ENCODE measurements at regions not wholly inside any gene's neighbourhood (a gene's known extent, or its start where the extent isn't known, plus 50 kb on each side); places are given as distances from the start of the nearest gene placed in this dataset.

- WGBS (ENCODE audit: insufficient coverage): no CpG with 5 or more reads among the region's 2 CpGs
- Histone ChIP-seq H3K9me3 (ENCODE audit: control insufficient read depth, insufficient read depth, low read length) (no peaks in the 10 kb centered on the region), H3K4me3 (ENCODE audit: low read depth, low read length) (no peak overlapping the region), H3K27ac (ENCODE audit: low read depth, low read length) (no peak overlapping the region), H3K36me3 (ENCODE audit: control insufficient read depth, insufficient read depth, low read length) (no peaks in the 10 kb centered on the region), H3K4me1 (ENCODE audit: control insufficient read depth, insufficient read depth, low read length) (peaks cover 4% of the 10 kb centered on the region), H3K27me3 (ENCODE audit: control insufficient read depth, insufficient read depth, low read length) (peaks cover 2% of the 10 kb centered on the region)
- DNase-seq (ENCODE audit: low read depth in 4 of 6, low spot score in 6 of 6): no peak
Measured at GRCh38 chr1:222099746-222100145, 357.9 kb upstream of the DUSP10 start.

- 100% methylated on average over 1 of the region's 2 CpGs for WGBS (ENCODE audit: insufficient coverage)
- DNase-seq (ENCODE audit: low read depth in 4 of 6, low spot score in 6 of 6): no peak
- H3K4me1 ChIP-seq (ENCODE audit: control insufficient read depth, insufficient read depth, low read length): no peaks in the 10 kb centered on the region
- no peak overlapping the region for H3K27ac ChIP-seq (ENCODE audit: low read depth, low read length)
- no peak overlapping the region for H3K4me3 ChIP-seq (ENCODE audit: low read depth, low read length)
- no peaks in the 10 kb centered on the region for H3K9me3 ChIP-seq (ENCODE audit: control insufficient read depth, insufficient read depth, low read length)
- no peaks in the 10 kb centered on the region for H3K36me3 ChIP-seq (ENCODE audit: control insufficient read depth, insufficient read depth, low read length)
- H3K27me3 ChIP-seq (ENCODE audit: control insufficient read depth, insufficient read depth, low read length): no peaks in the 10 kb centered on the region
Measured at GRCh38 chr1:222098404-222098803, 356.5 kb upstream of the DUSP10 start.

- no peak for DNase-seq (ENCODE audit: low read depth in 4 of 6, low spot score in 6 of 6)
- H3K9me3 ChIP-seq (ENCODE audit: control insufficient read depth, insufficient read depth, low read length): no peaks in the 10 kb centered on the region
- H3K27me3 ChIP-seq (ENCODE audit: control insufficient read depth, insufficient read depth, low read length): no peaks in the 10 kb centered on the region
- no peak overlapping the region for H3K4me3 ChIP-seq (ENCODE audit: low read depth, low read length)
- no peaks in the 10 kb centered on the region for H3K36me3 ChIP-seq (ENCODE audit: control insufficient read depth, insufficient read depth, low read length)
- 96% methylated on average over 3 of the region's 4 CpGs for WGBS (ENCODE audit: insufficient coverage)
- H3K4me1 ChIP-seq (ENCODE audit: control insufficient read depth, insufficient read depth, low read length): no peaks in the 10 kb centered on the region
- no peak overlapping the region for H3K27ac ChIP-seq (ENCODE audit: low read depth, low read length)
Measured at GRCh38 chr1:222097588-222097987, 355.7 kb upstream of the DUSP10 start.

- no peak for DNase-seq (ENCODE audit: low read depth in 4 of 6, low spot score in 6 of 6)
- Histone ChIP-seq H3K27me3 (ENCODE audit: control insufficient read depth, insufficient read depth, low read length) (no peaks in the 10 kb centered on the region), H3K4me1 (ENCODE audit: control insufficient read depth, insufficient read depth, low read length) (no peaks in the 10 kb centered on the region), H3K4me3 (ENCODE audit: low read depth, low read length) (no peak overlapping the region), H3K27ac (ENCODE audit: low read depth, low read length) (no peak overlapping the region), H3K36me3 (ENCODE audit: control insufficient read depth, insufficient read depth, low read length) (no peaks in the 10 kb centered on the region), H3K9me3 (ENCODE audit: control insufficient read depth, insufficient read depth, low read length) (no peaks in the 10 kb centered on the region)
- 88% methylated on average over 4 of the region's 4 CpGs for WGBS (ENCODE audit: insufficient coverage)
Measured at GRCh38 chr1:222096883-222097282, 355.0 kb upstream of the DUSP10 start.

- no peaks in the 10 kb centered on the region for H3K27me3 ChIP-seq (ENCODE audit: control insufficient read depth, insufficient read depth, low read length)
- no peak for DNase-seq (ENCODE audit: low read depth in 4 of 6, low spot score in 6 of 6)
- no peaks in the 10 kb centered on the region for H3K36me3 ChIP-seq (ENCODE audit: control insufficient read depth, insufficient read depth, low read length)
- WGBS (ENCODE audit: insufficient coverage): 100% methylated on average over 1 of the region's 1 CpG
- H3K4me3 ChIP-seq (ENCODE audit: low read depth, low read length): no peak overlapping the region
- no peak overlapping the region for H3K27ac ChIP-seq (ENCODE audit: low read depth, low read length)
- no peaks in the 10 kb centered on the region for H3K9me3 ChIP-seq (ENCODE audit: control insufficient read depth, insufficient read depth, low read length)
- no peaks in the 10 kb centered on the region for H3K4me1 ChIP-seq (ENCODE audit: control insufficient read depth, insufficient read depth, low read length)
Measured at GRCh38 chr1:222096476-222096772, 354.5 kb upstream of the DUSP10 start.

GRCh38 chr1:222095606-222096475 lies 354.0 kb upstream of the DUSP10 start:
- H3K27ac ChIP-seq (ENCODE audit: low read depth, low read length): no peak overlapping the region
- no peaks in the 10 kb centered on the region for H3K27me3 ChIP-seq (ENCODE audit: control insufficient read depth, insufficient read depth, low read length)
- DNase-seq (ENCODE audit: low read depth in 4 of 6, low spot score in 6 of 6): no peak
- H3K9me3 ChIP-seq (ENCODE audit: control insufficient read depth, insufficient read depth, low read length): no peaks in the 10 kb centered on the region
- no peaks in the 10 kb centered on the region for H3K36me3 ChIP-seq (ENCODE audit: control insufficient read depth, insufficient read depth, low read length)
- no peaks in the 10 kb centered on the region for H3K4me1 ChIP-seq (ENCODE audit: control insufficient read depth, insufficient read depth, low read length)
- H3K4me3 ChIP-seq (ENCODE audit: low read depth, low read length): no peak overlapping the region
- WGBS (ENCODE audit: insufficient coverage): 69% methylated on average over 11 of the region's 11 CpGs

- no peaks in the 10 kb centered on the region for H3K4me1 ChIP-seq (ENCODE audit: control insufficient read depth, insufficient read depth, low read length)
- H3K36me3 ChIP-seq (ENCODE audit: control insufficient read depth, insufficient read depth, low read length): no peaks in the 10 kb centered on the region
- H3K27me3 ChIP-seq (ENCODE audit: control insufficient read depth, insufficient read depth, low read length): no peaks in the 10 kb centered on the region
- H3K27ac ChIP-seq (ENCODE audit: low read depth, low read length): no peak overlapping the region
- H3K9me3 ChIP-seq (ENCODE audit: control insufficient read depth, insufficient read depth, low read length): no peaks in the 10 kb centered on the region
- WGBS (ENCODE audit: insufficient coverage): no CpG with 5 or more reads among the region's 4 CpGs
- no peak for DNase-seq (ENCODE audit: low read depth in 4 of 6, low spot score in 6 of 6)
- H3K4me3 ChIP-seq (ENCODE audit: low read depth, low read length): no peak overlapping the region
Measured at GRCh38 chr1:222093518-222093917, 351.6 kb upstream of the DUSP10 start.

GRCh38 chr1:222090103-222090502 lies 348.2 kb upstream of the DUSP10 start:
- Histone ChIP-seq H3K4me1 (ENCODE audit: control insufficient read depth, insufficient read depth, low read length) (no peaks in the 10 kb centered on the region), H3K9me3 (ENCODE audit: control insufficient read depth, insufficient read depth, low read length) (no peaks in the 10 kb centered on the region), H3K27me3 (ENCODE audit: control insufficient read depth, insufficient read depth, low read length) (no peaks in the 10 kb centered on the region), H3K36me3 (ENCODE audit: control insufficient read depth, insufficient read depth, low read length) (no peaks in the 10 kb centered on the region), H3K27ac (ENCODE audit: low read depth, low read length) (no peak overlapping the region), H3K4me3 (ENCODE audit: low read depth, low read length) (no peak overlapping the region)
- no CpG with 5 or more reads among the region's 4 CpGs for WGBS (ENCODE audit: insufficient coverage)
- no peak for DNase-seq (ENCODE audit: low read depth in 4 of 6, low spot score in 6 of 6)

- H3K9me3 ChIP-seq (ENCODE audit: control insufficient read depth, insufficient read depth, low read length): no peaks in the 10 kb centered on the region
- no peak overlapping the region for H3K27ac ChIP-seq (ENCODE audit: low read depth, low read length)
- DNase-seq (ENCODE audit: low read depth in 4 of 6, low spot score in 6 of 6): peak in 2 of 6 donors; percentile 31 to 45
- H3K36me3 ChIP-seq (ENCODE audit: control insufficient read depth, insufficient read depth, low read length): no peaks in the 10 kb centered on the region
- H3K4me3 ChIP-seq (ENCODE audit: low read depth, low read length): no peak overlapping the region
- H3K27me3 ChIP-seq (ENCODE audit: control insufficient read depth, insufficient read depth, low read length): no peaks in the 10 kb centered on the region
- no peaks in the 10 kb centered on the region for H3K4me1 ChIP-seq (ENCODE audit: control insufficient read depth, insufficient read depth, low read length)
- WGBS (ENCODE audit: insufficient coverage): 39% methylated on average over 8 of the region's 9 CpGs
Measured at GRCh38 chr1:222087221-222087920, 345.5 kb upstream of the DUSP10 start.

GRCh38 chr1:222084996-222085395 lies 343.1 kb upstream of the DUSP10 start:
- Histone ChIP-seq H3K9me3 (ENCODE audit: control insufficient read depth, insufficient read depth, low read length) (no peaks in the 10 kb centered on the region), H3K36me3 (ENCODE audit: control insufficient read depth, insufficient read depth, low read length) (no peaks in the 10 kb centered on the region), H3K4me3 (ENCODE audit: low read depth, low read length) (no peak overlapping the region), H3K27ac (ENCODE audit: low read depth, low read length) (no peak overlapping the region), H3K27me3 (ENCODE audit: control insufficient read depth, insufficient read depth, low read length) (no peaks in the 10 kb centered on the region), H3K4me1 (ENCODE audit: control insufficient read depth, insufficient read depth, low read length) (no peaks in the 10 kb centered on the region)
- no peak for DNase-seq (ENCODE audit: low read depth in 4 of 6, low spot score in 6 of 6)
- 89% methylated on average over 1 of the region's 1 CpG for WGBS (ENCODE audit: insufficient coverage)

Data from spinal cord (tissue), 9 donors.